Transverse colon (tissue), 4 donors: ENCODE measurements at regions not wholly inside any gene's neighbourhood (a gene's known extent, or its start where the extent isn't known, plus 50 kb on each side); places are given as distances from the start of the nearest gene placed in this dataset.

Source experiments
- DNase-seq: peaks from one replicate; pipeline ENCODE4 v3.0.0-alpha.2; 2019
- H3K27ac ChIP-seq, 4 donors: fragments of 200-600 bp; sonication (generic); 2 replicates each; pipeline ENCODE4 v1.5.1; 2016 to 2018; ENCODE audit warnings: inconsistent platforms in 4 of 4
- H3K27me3 ChIP-seq: fragments of 200-600 bp; sonication (generic); 2 replicates; pipeline ENCODE4 v1.5.1; 2017; ENCODE audit warnings: inconsistent platforms
- H3K36me3 ChIP-seq, 4 donors: fragments of 200-600 bp; sonication (generic); 2 replicates each; pipeline ENCODE4 v1.5.1; 2017 to 2019; ENCODE audit warnings: inconsistent platforms in 4 of 4
- H3K4me1 ChIP-seq, 4 donors: fragments of 200-600 bp; sonication (generic); 2 replicates each; pipeline ENCODE4 v1.5.1; 2017 to 2020; ENCODE audit warnings: inconsistent platforms in 4 of 4
- H3K4me3 ChIP-seq, 4 donors: fragments of 200-600 bp; sonication (generic); 1 replicate in 1 of 4; 2 replicates in 3 of 4; pipeline versions ENCODE4 v1.5.1 to v1.6.1; 2017 to 2019; ENCODE audit warnings: inconsistent platforms in 4 of 4
- H3K9me3 ChIP-seq, 2 donors: fragments of 200-600 bp; sonication (generic); 2 replicates each; pipeline ENCODE4 v1.5.1; 2017 to 2019; ENCODE audit warnings: inconsistent platforms in 2 of 2
- CTCF ChIP-seq, 5 experiments: fragments of 200-600 bp in 3 of 5; fragments of 450-650 bp in 2 of 5; sonication (generic) in 3 of 5; IDR thresholded peaks; 1 replicate in 2 of 5; 2 replicates in 3 of 5; pipeline ENCODE4 v1.5.1; 2016 to 2017; ENCODE audit warnings: antibody characterized with exemption in 5 of 5, inconsistent platforms in 3 of 5, mild to moderate bottlenecking in 2 of 5, moderate library complexity in 1 of 5
- EP300 ChIP-seq: sonication (generic); formaldehyde crosslinking; IDR thresholded peaks from one replicate; pipeline ENCODE4 v1.6.1; 2017; ENCODE audit warnings: antibody characterized with exemption, low read depth
- POLR2A ChIP-seq: fragments of 450-650 bp; IDR thresholded peaks from one replicate; pipeline ENCODE4 v1.6.1; 2016; ENCODE audit warnings: antibody characterized with exemption, mild to moderate bottlenecking, moderate library complexity
- POLR2AphosphoS5 ChIP-seq, 3 donors: sonication (generic); formaldehyde crosslinking; IDR thresholded peaks; one replicate each; pipeline ENCODE4 v1.6.1; 2016; ENCODE audit warnings: antibody characterized with exemption in 3 of 3
- WGBS, 2 donors: methylation state at CpG; one replicate each; pipeline ENCODE4 v1.1.5; 2018; ENCODE audit warnings: low coverage in 1 of 2; 5-methylcytosine and 5-hydroxymethylcytosine counted together
- in situ Hi-C, 4 donors: fragments of 200-750 bp; cut with MboI; loops; one replicate each; pipeline versions ENCODE4 v1.15.0 to v1.15.1; 2017; ENCODE audit warnings: low sequenced_read_pairs in 3 of 4, low pct_ligation_motif_present in 1 of 4, low pct_unique_long_range_greater_than_20kb in 1 of 4
- intact Hi-C: fragments of 100-400 bp; cut with DNase I; formaldehyde crosslinking; loops from one replicate; pipeline ENCODE4 v1.15.1; 2023; ENCODE audit warnings: low total_unique reads

DNA sequence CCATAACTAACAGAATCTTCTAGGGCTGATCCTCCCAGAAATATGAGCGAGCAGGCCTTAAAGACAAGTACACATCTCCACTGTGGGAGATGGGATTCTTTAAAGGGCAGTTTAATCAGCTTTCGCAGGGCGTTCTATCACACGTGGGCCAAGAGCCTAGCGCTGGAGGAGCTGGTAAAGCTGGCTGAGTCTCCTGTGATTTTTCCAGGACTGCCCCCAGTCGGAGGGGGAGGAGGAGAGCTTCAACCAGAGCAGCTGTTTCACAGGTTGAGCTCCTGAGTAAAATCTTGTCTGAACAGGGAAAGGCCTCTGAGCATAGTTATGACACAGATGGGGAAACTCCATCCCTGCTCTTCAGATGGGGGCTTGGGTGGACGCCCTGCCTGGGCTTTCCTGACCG lies 87.0 kb downstream of the ZNF365 start:
- TF ChIP-seq POLR2AphosphoS5 (IDR thresholded peaks at IDR 0.05) (no peak), EP300 (no peak), POLR2A (no peak), CTCF (IDR thresholded peaks at IDR 0.05) (no peak)
- Histone ChIP-seq H3K4me3 (no peak overlapping the region), H3K4me1 (peaks cover 0 to 3% (median 0%) of the 10 kb centered on the region in 4 donors), H3K9me3 (no peaks in the 10 kb centered on the region), H3K36me3 (no peaks in the 10 kb centered on the region), H3K27me3 (no peaks in the 10 kb centered on the region), H3K27ac (no peak overlapping the region)
- WGBS, 2 donors = 80 to 91% methylated on average over 2 to 8 of the region's 8 CpGs
- intact Hi-C loops (no loop called here), in situ Hi-C loops (no loop called here)
- no peak for DNase-seq

DNA sequence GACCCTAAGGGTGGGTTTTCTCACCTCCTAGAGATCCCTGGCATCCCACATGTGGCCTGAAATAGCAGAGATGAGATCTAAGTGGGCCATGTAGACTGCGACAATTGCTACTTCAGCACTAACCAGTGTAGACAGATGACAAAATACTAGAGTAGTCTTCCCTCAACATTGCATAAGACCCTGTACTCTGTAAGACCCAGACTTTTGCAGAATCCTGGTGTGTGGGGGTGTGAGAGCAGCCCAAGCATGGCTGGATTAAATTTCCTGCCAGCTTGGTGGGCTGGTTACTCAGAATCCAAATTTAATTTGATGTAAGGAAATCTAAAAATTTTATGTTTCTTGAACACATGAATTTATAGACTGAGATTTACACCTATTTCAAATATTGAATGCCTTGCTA lies 88.3 kb downstream of the ZNF365 start:
- TF ChIP-seq POLR2AphosphoS5 (IDR thresholded peaks at IDR 0.05) (no peak), POLR2A (no peak), CTCF (IDR thresholded peaks at IDR 0.05) (no peak), EP300 (no peak)
- Histone ChIP-seq H3K4me3 (no peak overlapping the region), H3K27me3 (no peaks in the 10 kb centered on the region), H3K4me1 (no peaks in the 10 kb centered on the region), H3K36me3 (no peaks in the 10 kb centered on the region), H3K27ac (no peak overlapping the region), H3K9me3 (no peaks in the 10 kb centered on the region)
- in situ Hi-C loops (no loop called here), intact Hi-C loops (no loop called here)
- DNase-seq = no peak
- WGBS, 2 donors = 100% methylated on average over 1 of the region's 1 CpG; no CpG with 5 or more reads in 1 of the 2 donors

DNA sequence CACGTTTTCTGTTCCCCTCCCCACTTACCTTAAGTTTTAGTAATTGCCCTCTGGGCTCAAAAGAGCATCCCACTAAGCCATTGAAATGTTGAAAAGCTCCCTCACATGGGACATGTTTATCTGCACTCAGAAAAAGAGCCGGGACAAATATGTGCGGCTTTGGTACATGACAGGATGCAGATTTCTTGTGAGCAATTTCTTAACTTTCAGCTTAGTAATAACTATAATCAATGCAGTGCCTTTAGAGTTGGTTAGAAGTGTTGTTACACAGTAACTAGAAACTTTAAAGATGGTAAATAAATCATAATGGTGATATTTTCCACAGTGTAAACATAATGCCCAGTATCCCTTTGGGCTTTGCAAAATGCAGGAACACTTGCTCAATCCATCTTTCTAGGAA lies 89.2 kb downstream of the ZNF365 start:
- in situ Hi-C loops = no loop called here

DNA sequence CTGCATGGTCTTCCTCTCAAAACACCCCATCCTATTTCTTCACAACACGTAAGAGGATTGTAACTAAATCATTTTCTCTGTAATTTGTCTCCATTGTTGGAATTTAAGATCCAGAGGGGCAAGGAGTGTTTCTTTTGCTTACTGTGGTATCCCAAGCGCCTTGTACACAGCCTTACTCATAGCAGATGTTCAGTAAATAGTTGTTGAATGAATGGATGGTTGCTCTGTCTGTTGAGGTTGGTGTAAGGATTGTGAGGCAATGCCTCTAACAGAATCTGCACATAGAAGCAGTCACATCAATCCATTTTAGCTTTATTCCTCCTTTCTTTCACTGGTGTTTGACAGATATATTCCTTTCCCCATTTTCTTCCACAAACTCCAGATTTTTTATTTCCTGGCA lies 90.1 kb downstream of the ZNF365 start:
- no peak overlapping the region for H3K27ac ChIP-seq
- 63 to 75% methylated on average over 1 to 2 of the region's 2 CpGs for WGBS, 2 donors
- H3K27me3 ChIP-seq = no peaks in the 10 kb centered on the region
- no peak for DNase-seq
- H3K9me3 ChIP-seq = no peaks in the 10 kb centered on the region
- H3K36me3 ChIP-seq = no peaks in the 10 kb centered on the region
- in situ Hi-C loops = no loop called here
- H3K4me1 ChIP-seq = no peaks in the 10 kb centered on the region
- no peak for TF ChIP-seq CTCF (IDR thresholded peaks at IDR 0.05)
- TF ChIP-seq POLR2AphosphoS5 (IDR thresholded peaks at IDR 0.05) = no peak
- no peak for TF ChIP-seq POLR2A
- TF ChIP-seq EP300 = no peak
- H3K4me3 ChIP-seq = no peak overlapping the region
- intact Hi-C loops = no loop called here

More for the DNA sequence above, 89.2 kb downstream of the ZNF365 start:
- no peak overlapping the region for H3K27ac ChIP-seq
- intact Hi-C loops = no loop called here
- H3K4me3 ChIP-seq = no peak overlapping the region
- no peaks in the 10 kb centered on the region for H3K9me3 ChIP-seq
- DNase-seq = no peak
- 63 to 65% methylated on average over 3 of the region's 3 CpGs for WGBS, 2 donors
- no peaks in the 10 kb centered on the region for H3K27me3 ChIP-seq
- no peaks in the 10 kb centered on the region for H3K4me1 ChIP-seq
- TF ChIP-seq EP300 (no peak), POLR2A (no peak), CTCF (IDR thresholded peaks at IDR 0.05) (no peak), POLR2AphosphoS5 (IDR thresholded peaks at IDR 0.05) (no peak)
- no peaks in the 10 kb centered on the region for H3K36me3 ChIP-seq
